Right lobe of liver (tissue), 4 donors: ENCODE measurements at regions not wholly inside any gene's neighbourhood (a gene's known extent, or its start where the extent isn't known, plus 50 kb on each side); places are given as distances from the start of the nearest gene placed in this dataset.

Experiments
- CTCF ChIP-seq, 4 donors: fragments of 200-600 bp in 3 of 4; fragments of 450-650 bp in 1 of 4; IDR thresholded peaks; one replicate each; pipeline versions ENCODE4 v1.5.1 to v1.8.0; 2016 to 2022; ENCODE audit warnings: antibody characterized with exemption in 4 of 4, mild to moderate bottlenecking in 2 of 4
- POLR2A ChIP-seq: fragments of 450-650 bp; IDR thresholded peaks from one replicate; pipeline ENCODE4 v1.6.1; 2017; ENCODE audit warnings: antibody characterized with exemption, mild to moderate bottlenecking
- donor health status: DM: no; HTN: no; CAD: no.
- donor health status: DM: no; HTN: no; CAD: no.
- donor health status: DM: no; HTN: yes; CAD: no.

- no peak for TF ChIP-seq CTCF (IDR thresholded peaks at IDR 0.05)
- TF ChIP-seq POLR2A = no peak
Measured at GRCh38 chr5:57988813-57989212, 471.1 kb downstream of the PLK2 start.
